KMS-11 (cell line): ENCODE measurements at regions not wholly inside any gene's neighbourhood (a gene's known extent, or its start where the extent isn't known, plus 50 kb on each side); places are given as distances from the start of the nearest gene placed in this dataset.

Source experiments
- H2AFZ ChIP-seq: fragments of 200-600 bp; sonication (generic); 2 replicates; pipeline ENCODE4 v1.6.1; 2016; ENCODE audit warnings: antibody characterized with exemption, mixed run types, low read depth
- H3K27ac ChIP-seq: fragments of 200-600 bp; sonication (generic); 2 replicates; pipeline ENCODE4 v1.6.1; 2016; ENCODE audit warnings: mild to moderate bottlenecking, mixed run types
- H3K27me3 ChIP-seq: fragments of 200-600 bp; sonication (generic); 2 replicates; pipeline ENCODE4 v1.6.1; 2017; ENCODE audit warnings: mild to moderate bottlenecking, low read depth, mixed run types, moderate library complexity; ENCODE audit not compliant: insufficient read depth
- H3K36me3 ChIP-seq: fragments of 200-600 bp; sonication (generic); 2 replicates; pipeline ENCODE4 v1.6.1; 2017; ENCODE audit warnings: mild to moderate bottlenecking, mixed run types; ENCODE audit not compliant: insufficient read depth
- H3K4me1 ChIP-seq: fragments of 200-600 bp; sonication (generic); 2 replicates; pipeline ENCODE4 v1.6.1; 2016; ENCODE audit warnings: mild to moderate bottlenecking, low read depth, mixed run types; ENCODE audit not compliant: poor library complexity, severe bottlenecking
- H3K4me2 ChIP-seq: fragments of 200-600 bp; sonication (generic); 2 replicates; pipeline ENCODE4 v1.7.0; 2016; ENCODE audit warnings: mild to moderate bottlenecking, mixed run types
- H3K4me3 ChIP-seq: fragments of 200-600 bp; sonication (generic); IDR thresholded peaks from 2 replicates; pipeline ENCODE4 v1.6.1; 2017; ENCODE audit warnings: low read depth, low read length, mixed read lengths; ENCODE audit not compliant: insufficient read depth
- H3K79me2 ChIP-seq: fragments of 200-600 bp; sonication (generic); 2 replicates; pipeline ENCODE4 v1.6.1; 2016; ENCODE audit warnings: low read depth, mixed run types; ENCODE audit not compliant: insufficient read depth
- H3K9ac ChIP-seq: fragments of 200-600 bp; sonication (generic); 2 replicates; pipeline ENCODE4 v1.6.1; 2016; ENCODE audit warnings: mild to moderate bottlenecking, mixed run types
- H4K20me1 ChIP-seq: fragments of 200-600 bp; sonication (generic); 2 replicates; pipeline ENCODE4 v1.6.1; 2016; ENCODE audit warnings: mild to moderate bottlenecking, mixed run types; ENCODE audit not compliant: insufficient read depth
- TF ChIP-seq, protein P1 (sequence below): fragments of 200-600 bp; sonication (generic); conservative IDR thresholded peaks from 2 replicates; pipeline ENCODE4 v1.6.1; 2017; ENCODE audit warnings: low read depth, mild to moderate bottlenecking, antibody characterized with exemption, low read length, moderate library complexity, mixed read lengths

DNA sequence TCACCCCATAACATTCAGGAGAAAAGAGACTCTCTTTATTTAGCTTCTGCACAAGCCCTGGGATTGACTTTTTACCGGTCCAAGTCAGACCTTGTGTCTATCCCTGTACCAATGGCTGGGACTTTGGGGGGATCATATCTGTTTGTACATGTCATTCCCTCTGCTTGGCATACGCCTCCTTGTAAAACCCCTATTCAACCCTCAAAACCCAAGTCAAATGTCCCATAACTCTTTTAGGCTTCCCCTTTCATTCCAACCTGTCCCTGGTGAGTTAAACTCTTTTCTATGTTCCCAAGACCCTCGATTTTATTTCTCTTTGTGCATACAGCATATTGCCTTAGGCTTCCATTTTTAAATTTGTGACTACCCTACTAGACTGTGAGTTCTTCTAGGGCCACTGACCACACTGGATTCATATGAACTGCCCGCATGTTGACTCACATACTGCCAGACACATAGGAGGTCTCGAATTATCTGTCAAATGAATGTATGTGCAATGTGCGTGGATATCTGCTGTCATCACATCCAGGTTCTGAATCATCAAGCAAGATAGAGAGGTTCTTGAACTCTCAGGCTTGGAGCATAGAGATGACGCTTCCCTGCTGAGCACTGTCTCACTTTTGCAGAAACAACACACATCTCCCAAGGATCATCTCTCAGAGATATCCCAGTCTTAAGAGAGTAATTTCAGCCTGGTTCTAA is 548.6 kb upstream of the TBX3 start:
- no peaks in the 10 kb centered on the region for H3K36me3 ChIP-seq
- no peaks in the 10 kb centered on the region for H4K20me1 ChIP-seq
- H2AFZ ChIP-seq: no peak overlapping the region
- no peaks in the 10 kb centered on the region for H3K79me2 ChIP-seq
- no peak overlapping the region for H3K4me3 ChIP-seq
- no peaks in the 10 kb centered on the region for H3K4me1 ChIP-seq
- H3K27me3 ChIP-seq: no peaks in the 10 kb centered on the region
- H3K9ac ChIP-seq: no peak overlapping the region
- TF ChIP-seq, protein P1, sequence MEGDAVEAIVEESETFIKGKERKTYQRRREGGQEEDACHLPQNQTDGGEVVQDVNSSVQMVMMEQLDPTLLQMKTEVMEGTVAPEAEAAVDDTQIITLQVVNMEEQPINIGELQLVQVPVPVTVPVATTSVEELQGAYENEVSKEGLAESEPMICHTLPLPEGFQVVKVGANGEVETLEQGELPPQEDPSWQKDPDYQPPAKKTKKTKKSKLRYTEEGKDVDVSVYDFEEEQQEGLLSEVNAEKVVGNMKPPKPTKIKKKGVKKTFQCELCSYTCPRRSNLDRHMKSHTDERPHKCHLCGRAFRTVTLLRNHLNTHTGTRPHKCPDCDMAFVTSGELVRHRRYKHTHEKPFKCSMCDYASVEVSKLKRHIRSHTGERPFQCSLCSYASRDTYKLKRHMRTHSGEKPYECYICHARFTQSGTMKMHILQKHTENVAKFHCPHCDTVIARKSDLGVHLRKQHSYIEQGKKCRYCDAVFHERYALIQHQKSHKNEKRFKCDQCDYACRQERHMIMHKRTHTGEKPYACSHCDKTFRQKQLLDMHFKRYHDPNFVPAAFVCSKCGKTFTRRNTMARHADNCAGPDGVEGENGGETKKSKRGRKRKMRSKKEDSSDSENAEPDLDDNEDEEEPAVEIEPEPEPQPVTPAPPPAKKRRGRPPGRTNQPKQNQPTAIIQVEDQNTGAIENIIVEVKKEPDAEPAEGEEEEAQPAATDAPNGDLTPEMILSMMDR: no peak
- H3K4me2 ChIP-seq: no peak overlapping the region
- no peak overlapping the region for H3K27ac ChIP-seq

DNA sequence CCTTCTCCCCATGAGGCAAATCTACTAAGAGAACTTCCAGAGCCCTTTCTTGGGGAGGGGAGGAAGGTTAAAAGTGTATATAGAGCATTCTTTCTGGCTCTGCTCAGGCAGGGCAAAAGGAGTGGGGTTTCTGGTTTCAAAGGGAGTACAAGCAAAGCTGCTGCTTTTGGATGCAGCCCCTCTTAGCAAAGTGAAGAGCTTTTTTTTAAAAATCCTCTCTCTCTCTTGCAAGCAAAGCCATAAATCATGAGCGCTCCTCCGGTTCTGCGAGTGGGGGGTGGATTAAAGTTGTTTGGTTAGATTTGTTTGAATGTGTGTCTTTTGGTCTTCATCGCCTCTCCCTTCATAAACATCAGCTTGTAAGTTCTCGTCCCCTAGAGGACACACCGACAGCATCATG is 546.6 kb upstream of the TBX3 start:
- Histone ChIP-seq H3K4me1 (no peaks in the 10 kb centered on the region), H3K4me3 (no peak overlapping the region), H3K4me2 (no peak overlapping the region), H3K27ac (no peak overlapping the region), H3K9ac (no peak overlapping the region), H3K36me3 (no peaks in the 10 kb centered on the region), H3K27me3 (no peaks in the 10 kb centered on the region), H4K20me1 (no peaks in the 10 kb centered on the region), H3K79me2 (no peaks in the 10 kb centered on the region), H2AFZ (no peak overlapping the region)
- TF ChIP-seq, protein P1: no peak

DNA sequence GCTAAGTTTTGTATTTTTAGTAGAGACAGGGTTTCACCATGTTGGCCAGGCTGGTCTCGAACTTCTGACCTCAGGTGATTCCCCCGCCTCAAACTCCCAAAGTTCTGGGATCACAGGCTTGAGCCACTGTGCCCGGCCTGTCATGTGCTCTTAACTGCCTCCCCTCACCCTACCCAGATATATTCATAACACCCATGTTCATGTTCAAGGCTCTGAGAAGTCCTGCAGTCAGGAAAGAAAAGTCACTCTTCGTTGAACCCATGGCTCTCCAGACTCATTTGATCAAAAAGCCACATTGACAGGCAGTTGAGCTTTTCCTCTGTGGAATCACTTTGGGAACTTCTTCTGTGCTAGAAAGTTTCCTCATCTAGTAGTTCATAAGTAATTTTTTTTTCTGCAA is 545.5 kb upstream of the TBX3 start:
- Histone ChIP-seq H3K4me1 (no peaks in the 10 kb centered on the region), H3K36me3 (no peaks in the 10 kb centered on the region), H3K27me3 (no peaks in the 10 kb centered on the region), H4K20me1 (no peaks in the 10 kb centered on the region), H3K79me2 (no peaks in the 10 kb centered on the region), H3K4me3 (no peak overlapping the region), H3K9ac (no peak overlapping the region), H3K4me2 (no peak overlapping the region), H2AFZ (no peak overlapping the region), H3K27ac (no peak overlapping the region)
- TF ChIP-seq, protein P1: no peak

DNA sequence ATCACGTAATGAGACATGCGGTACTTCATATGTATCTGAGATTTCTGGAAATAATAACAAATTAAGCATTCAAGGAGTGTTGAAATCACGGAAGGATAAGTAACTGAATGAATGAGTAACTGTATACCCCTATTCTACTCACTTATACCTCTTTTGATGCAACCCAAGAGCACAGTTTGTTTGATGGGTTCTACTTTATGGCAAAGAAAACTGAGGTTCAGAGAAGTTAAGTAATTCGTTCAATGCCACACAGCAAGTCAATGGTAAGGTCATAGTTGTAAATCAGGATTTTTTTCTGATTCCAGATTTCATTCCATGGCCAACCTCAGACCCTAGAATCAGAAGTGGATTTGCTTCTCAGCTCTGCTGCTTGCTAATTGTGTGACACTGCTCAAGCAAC is 544.5 kb upstream of the TBX3 start:
- no peaks in the 10 kb centered on the region for H3K36me3 ChIP-seq
- H3K4me1 ChIP-seq: no peaks in the 10 kb centered on the region
- H3K9ac ChIP-seq: no peak overlapping the region
- H3K4me3 ChIP-seq: no peak overlapping the region
- TF ChIP-seq, protein P1: no peak
- no peak overlapping the region for H3K4me2 ChIP-seq
- no peak overlapping the region for H2AFZ ChIP-seq
- H4K20me1 ChIP-seq: no peaks in the 10 kb centered on the region
- H3K79me2 ChIP-seq: no peaks in the 10 kb centered on the region
- H3K27me3 ChIP-seq: no peaks in the 10 kb centered on the region
- no peak overlapping the region for H3K27ac ChIP-seq
